GM12864 (cell line): ENCODE measurements at regions not wholly inside any gene's neighbourhood (a gene's known extent, or its start where the extent isn't known, plus 50 kb on each side); places are given as distances from the start of the nearest gene placed in this dataset.

Experiments
- DNase-seq: peaks from one replicate; pipeline ENCODE4 v3.0.0-alpha.2; 2011; ENCODE audit warnings: low read depth
- H3K4me3 ChIP-seq: 2 replicates; pipeline ENCODE4 v1.5.1; 2011; ENCODE audit warnings: mild to moderate bottlenecking, low read depth, low read length, control low read depth
- TF ChIP-seq, protein P1 (sequence below): IDR thresholded peaks from 2 replicates; pipeline ENCODE4 v1.5.1; 2011; ENCODE audit warnings: low read depth, mild to moderate bottlenecking, moderate library complexity, low read length, control low read depth, inconsistent platforms; ENCODE audit errors: missing control alignments

GRCh38 chr21:28268685-28269084 lies 724.0 kb downstream of the LTN1 start:
- TF ChIP-seq, protein P1, sequence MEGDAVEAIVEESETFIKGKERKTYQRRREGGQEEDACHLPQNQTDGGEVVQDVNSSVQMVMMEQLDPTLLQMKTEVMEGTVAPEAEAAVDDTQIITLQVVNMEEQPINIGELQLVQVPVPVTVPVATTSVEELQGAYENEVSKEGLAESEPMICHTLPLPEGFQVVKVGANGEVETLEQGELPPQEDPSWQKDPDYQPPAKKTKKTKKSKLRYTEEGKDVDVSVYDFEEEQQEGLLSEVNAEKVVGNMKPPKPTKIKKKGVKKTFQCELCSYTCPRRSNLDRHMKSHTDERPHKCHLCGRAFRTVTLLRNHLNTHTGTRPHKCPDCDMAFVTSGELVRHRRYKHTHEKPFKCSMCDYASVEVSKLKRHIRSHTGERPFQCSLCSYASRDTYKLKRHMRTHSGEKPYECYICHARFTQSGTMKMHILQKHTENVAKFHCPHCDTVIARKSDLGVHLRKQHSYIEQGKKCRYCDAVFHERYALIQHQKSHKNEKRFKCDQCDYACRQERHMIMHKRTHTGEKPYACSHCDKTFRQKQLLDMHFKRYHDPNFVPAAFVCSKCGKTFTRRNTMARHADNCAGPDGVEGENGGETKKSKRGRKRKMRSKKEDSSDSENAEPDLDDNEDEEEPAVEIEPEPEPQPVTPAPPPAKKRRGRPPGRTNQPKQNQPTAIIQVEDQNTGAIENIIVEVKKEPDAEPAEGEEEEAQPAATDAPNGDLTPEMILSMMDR = no peak
- no peak for DNase-seq
- no peak overlapping the region for H3K4me3 ChIP-seq

DNA sequence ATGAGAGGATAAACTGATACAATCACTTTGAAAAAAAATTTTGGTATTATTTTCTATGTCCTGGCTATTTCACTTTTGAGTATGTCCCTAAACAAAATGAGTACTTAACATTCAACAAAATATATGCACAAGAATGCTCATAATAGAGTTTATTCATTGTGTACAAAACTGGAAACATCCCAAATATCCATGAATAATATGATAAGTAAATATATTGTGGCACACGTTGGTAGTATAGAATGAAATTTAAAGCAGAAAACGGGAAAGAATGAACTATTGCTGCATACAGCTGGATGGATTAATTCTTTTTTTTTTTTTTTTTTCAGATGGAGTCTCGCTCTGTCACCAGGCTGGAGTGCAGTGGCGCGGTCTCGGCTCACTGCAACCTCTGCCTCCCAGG lies 725.2 kb downstream of the LTN1 start:
- no peak for DNase-seq
- TF ChIP-seq, protein P1 = no peak
- H3K4me3 ChIP-seq = no peak overlapping the region

DNA sequence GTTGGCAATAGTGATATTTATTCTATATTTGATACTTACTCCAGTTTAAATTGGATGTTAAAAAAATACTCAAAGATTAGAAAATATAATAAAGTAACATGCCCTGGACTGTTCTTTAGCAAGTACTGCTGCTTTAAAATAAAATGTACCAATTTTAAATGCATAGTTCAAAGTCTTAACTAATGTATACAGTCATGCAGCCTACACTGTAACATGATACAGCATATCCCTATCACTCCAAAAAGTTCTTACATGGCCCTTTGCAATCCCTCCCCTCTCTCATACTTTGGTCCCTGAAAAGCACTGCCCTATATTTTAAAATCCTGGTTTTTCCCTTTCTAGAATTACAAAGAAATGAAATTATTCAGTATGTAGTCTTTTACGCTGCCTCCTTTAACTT lies 726.6 kb downstream of the LTN1 start:
- TF ChIP-seq, protein P1 = no peak
- no peak for DNase-seq
- H3K4me3 ChIP-seq = no peak overlapping the region

- TF ChIP-seq, protein P1 = no peak
- no peak for DNase-seq
- H3K4me3 ChIP-seq = no peak overlapping the region
Observed at GRCh38 chr21:28263974-28264373, 728.7 kb downstream of the LTN1 start.

- no peak for DNase-seq
- H3K4me3 ChIP-seq = no peak overlapping the region
- TF ChIP-seq, protein P1 = no peak
Observed at GRCh38 chr21:28261298-28261697, 731.4 kb downstream of the LTN1 start.

- H3K4me3 ChIP-seq = no peak overlapping the region
- TF ChIP-seq, protein P1 = no peak
- no peak for DNase-seq
Observed at GRCh38 chr21:28257276-28257675, 735.4 kb downstream of the LTN1 start.

DNA sequence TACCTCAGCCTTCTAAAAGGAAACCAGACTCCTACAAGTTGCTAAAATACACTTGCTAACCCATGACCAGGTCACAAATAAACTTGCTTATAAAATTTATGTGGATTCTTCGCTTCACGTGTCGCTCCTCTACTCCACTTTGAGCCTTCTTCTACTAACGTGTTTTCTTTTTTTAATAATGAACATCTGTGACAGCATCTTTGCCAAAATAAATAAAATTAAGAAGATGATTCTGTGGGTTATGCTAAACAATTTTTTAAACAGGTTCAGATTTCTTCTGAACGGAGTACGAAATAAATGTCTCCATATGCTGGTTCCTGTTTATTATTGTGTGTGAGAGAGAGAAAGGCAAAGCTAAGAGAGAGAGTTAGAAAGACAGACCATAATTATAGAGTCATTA lies 735.8 kb downstream of the LTN1 start:
- no peak for DNase-seq
- TF ChIP-seq, protein P1 = no peak
- no peak overlapping the region for H3K4me3 ChIP-seq
